GM23338 (cell line): ENCODE measurements at regions not wholly inside any gene's neighbourhood (a gene's known extent, or its start where the extent isn't known, plus 50 kb on each side); places are given as distances from the start of the nearest gene placed in this dataset.

ENCODE experiments used
- ATAC-seq: fragments of 200-7000 bp; cut with Tn5 transposase; 3 replicates; pipeline ENCODE4 v1.9.1; 2020
- DNase-seq: peaks from one replicate; pipeline ENCODE4 v3.0.0-alpha.2; 2015; ENCODE audit warnings: low spot score
- H2AFZ ChIP-seq: fragments of 200-600 bp; sonication (generic); 2 replicates; pipeline ENCODE4 v1.8.0; 2016; ENCODE audit warnings: antibody characterized with exemption, mild to moderate bottlenecking, moderate library complexity
- H3F3A ChIP-seq: fragments of 200-600 bp; sonication (generic); replicated peaks from 2 replicates; pipeline ENCODE4 v1.8.0; 2017; ENCODE audit warnings: antibody characterized with exemption, mixed run types, low read depth
- H3K27ac ChIP-seq: fragments of 200-600 bp; sonication (generic); 2 replicates; pipeline ENCODE4 v1.6.1; 2016; ENCODE audit warnings: low read depth
- H3K27me3 ChIP-seq: fragments of 200-600 bp; sonication (generic); 2 replicates; pipeline ENCODE4 v1.8.0; 2016; ENCODE audit warnings: mild to moderate bottlenecking, mixed run types, moderate library complexity; ENCODE audit not compliant: insufficient read depth
- H3K36me3 ChIP-seq: fragments of 200-600 bp; sonication (generic); 2 replicates; pipeline ENCODE4 v1.8.0; 2016; ENCODE audit warnings: mild to moderate bottlenecking; ENCODE audit not compliant: insufficient read depth
- H3K4me1 ChIP-seq: fragments of 200-600 bp; sonication (generic); 2 replicates; pipeline ENCODE4 v1.8.0; 2016; ENCODE audit warnings: mild to moderate bottlenecking, moderate library complexity; ENCODE audit not compliant: insufficient read depth
- H3K4me2 ChIP-seq: fragments of 200-600 bp; sonication (generic); 2 replicates; pipeline ENCODE4 v1.7.1; 2017; ENCODE audit warnings: mixed run types
- H3K4me3 ChIP-seq: fragments of 200-600 bp; sonication (generic); 2 replicates; pipeline ENCODE4 v1.6.1; 2016; ENCODE audit warnings: mixed run types
- H3K79me2 ChIP-seq: fragments of 200-600 bp; sonication (generic); replicated peaks from 2 replicates; pipeline ENCODE4 v1.8.0; 2017; ENCODE audit warnings: mild to moderate bottlenecking; ENCODE audit not compliant: insufficient read depth
- H3K9me2 ChIP-seq: fragments of 200-600 bp; sonication (generic); 2 replicates; pipeline ENCODE4 v1.8.0; 2017; ENCODE audit not compliant: insufficient read depth
- H4K20me1 ChIP-seq: fragments of 200-600 bp; sonication (generic); replicated peaks from 2 replicates; pipeline ENCODE4 v1.8.0; 2017; ENCODE audit warnings: mild to moderate bottlenecking; ENCODE audit not compliant: insufficient read depth
- H3K27ac Mint-ChIP-seq: 2 replicates; pipeline ENCODE4 v1.8.0; 2020; ENCODE audit warnings: inconsistent platforms, mild to moderate bottlenecking, moderate library complexity, mixed read lengths
- H3K27me3 Mint-ChIP-seq: 3 replicates; pipeline ENCODE4 v1.8.0; 2022; ENCODE audit warnings: low read depth, mild to moderate bottlenecking, moderate library complexity, mixed read lengths, inconsistent platforms; ENCODE audit not compliant: insufficient read depth, poor library complexity
- H3K36me3 Mint-ChIP-seq: 3 replicates; pipeline ENCODE4 v1.8.0; 2021; ENCODE audit warnings: low read depth, mild to moderate bottlenecking, inconsistent platforms, moderate library complexity, mixed read lengths
- H3K4me1 Mint-ChIP-seq: 3 replicates; pipeline ENCODE4 v1.8.0; 2020; ENCODE audit warnings: mild to moderate bottlenecking, inconsistent platforms, mixed read lengths
- H3K4me3 Mint-ChIP-seq: 3 replicates; pipeline ENCODE4 v1.8.0; 2021; ENCODE audit warnings: moderate library complexity, mild to moderate bottlenecking, inconsistent platforms, mixed read lengths
- H3K9me3 Mint-ChIP-seq: 3 replicates; pipeline ENCODE4 v1.8.0; 2020; ENCODE audit warnings: moderate library complexity, mild to moderate bottlenecking, inconsistent platforms, mixed read lengths
- CTCF ChIP-seq, 2 experiments: fragments of 200-600 bp in 1 of 2; sonication (generic) in 1 of 2; conservative IDR thresholded peaks; 2 replicates each; pipeline versions ENCODE4 v1.5.1 to v1.6.1; 2016 to 2017; ENCODE audit warnings: antibody characterized with exemption in 2 of 2, low read depth in 2 of 2, mild to moderate bottlenecking in 2 of 2, moderate library complexity in 1 of 2
- ETS1 ChIP-seq: IDR thresholded peaks from 2 replicates; pipeline ENCODE4 v1.6.1; 2016; ENCODE audit warnings: antibody characterized with exemption
- JUNB ChIP-seq: IDR thresholded peaks from one replicate; pipeline ENCODE4 v1.6.1; 2016; ENCODE audit warnings: antibody characterized with exemption; ENCODE audit not compliant: unreplicated experiment
- NANOG ChIP-seq: IDR thresholded peaks from 2 replicates; pipeline ENCODE4 v1.6.1; 2016; ENCODE audit warnings: antibody characterized with exemption, borderline replicate concordance
- STAT1 ChIP-seq: IDR thresholded peaks from one replicate; pipeline ENCODE4 v1.6.1; 2016; ENCODE audit warnings: antibody characterized with exemption; ENCODE audit not compliant: unreplicated experiment
- ZNF114 ChIP-seq: fragments of 250-450 bp; sonication (Bioruptor Pico); IDR thresholded peaks from 2 replicates; pipeline ENCODE4 v1.5.0; 2020; ENCODE audit warnings: mild to moderate bottlenecking, moderate library complexity
- TF ChIP-seq, protein P1 (sequence below): fragments of 250-450 bp; sonication (Bioruptor Pico); IDR thresholded peaks from 2 replicates; pipeline ENCODE4 v1.5.0; 2020; ENCODE audit warnings: mild to moderate bottlenecking, moderate library complexity

DNA sequence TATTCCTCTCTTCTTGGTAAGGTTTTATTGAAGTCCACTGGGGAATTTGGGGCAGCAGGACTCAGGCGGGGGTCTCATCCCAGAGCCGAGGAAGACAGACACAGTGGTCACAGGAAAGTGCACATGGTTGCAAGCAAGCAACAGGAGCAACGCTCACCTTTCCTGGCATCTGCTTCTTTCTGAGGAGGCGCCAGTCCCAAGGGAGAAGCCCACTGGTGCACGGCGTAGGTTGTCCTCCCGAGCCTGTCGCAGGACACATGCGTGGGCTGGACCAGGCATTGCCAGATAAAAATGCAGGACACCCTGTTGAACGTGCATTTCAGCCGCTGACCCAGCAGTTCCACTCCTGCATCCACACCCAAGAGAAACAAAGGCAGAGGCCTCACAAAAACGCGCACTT is 72.4 kb upstream of the OLFM1 start (continued):
- TF ChIP-seq, protein P1, sequence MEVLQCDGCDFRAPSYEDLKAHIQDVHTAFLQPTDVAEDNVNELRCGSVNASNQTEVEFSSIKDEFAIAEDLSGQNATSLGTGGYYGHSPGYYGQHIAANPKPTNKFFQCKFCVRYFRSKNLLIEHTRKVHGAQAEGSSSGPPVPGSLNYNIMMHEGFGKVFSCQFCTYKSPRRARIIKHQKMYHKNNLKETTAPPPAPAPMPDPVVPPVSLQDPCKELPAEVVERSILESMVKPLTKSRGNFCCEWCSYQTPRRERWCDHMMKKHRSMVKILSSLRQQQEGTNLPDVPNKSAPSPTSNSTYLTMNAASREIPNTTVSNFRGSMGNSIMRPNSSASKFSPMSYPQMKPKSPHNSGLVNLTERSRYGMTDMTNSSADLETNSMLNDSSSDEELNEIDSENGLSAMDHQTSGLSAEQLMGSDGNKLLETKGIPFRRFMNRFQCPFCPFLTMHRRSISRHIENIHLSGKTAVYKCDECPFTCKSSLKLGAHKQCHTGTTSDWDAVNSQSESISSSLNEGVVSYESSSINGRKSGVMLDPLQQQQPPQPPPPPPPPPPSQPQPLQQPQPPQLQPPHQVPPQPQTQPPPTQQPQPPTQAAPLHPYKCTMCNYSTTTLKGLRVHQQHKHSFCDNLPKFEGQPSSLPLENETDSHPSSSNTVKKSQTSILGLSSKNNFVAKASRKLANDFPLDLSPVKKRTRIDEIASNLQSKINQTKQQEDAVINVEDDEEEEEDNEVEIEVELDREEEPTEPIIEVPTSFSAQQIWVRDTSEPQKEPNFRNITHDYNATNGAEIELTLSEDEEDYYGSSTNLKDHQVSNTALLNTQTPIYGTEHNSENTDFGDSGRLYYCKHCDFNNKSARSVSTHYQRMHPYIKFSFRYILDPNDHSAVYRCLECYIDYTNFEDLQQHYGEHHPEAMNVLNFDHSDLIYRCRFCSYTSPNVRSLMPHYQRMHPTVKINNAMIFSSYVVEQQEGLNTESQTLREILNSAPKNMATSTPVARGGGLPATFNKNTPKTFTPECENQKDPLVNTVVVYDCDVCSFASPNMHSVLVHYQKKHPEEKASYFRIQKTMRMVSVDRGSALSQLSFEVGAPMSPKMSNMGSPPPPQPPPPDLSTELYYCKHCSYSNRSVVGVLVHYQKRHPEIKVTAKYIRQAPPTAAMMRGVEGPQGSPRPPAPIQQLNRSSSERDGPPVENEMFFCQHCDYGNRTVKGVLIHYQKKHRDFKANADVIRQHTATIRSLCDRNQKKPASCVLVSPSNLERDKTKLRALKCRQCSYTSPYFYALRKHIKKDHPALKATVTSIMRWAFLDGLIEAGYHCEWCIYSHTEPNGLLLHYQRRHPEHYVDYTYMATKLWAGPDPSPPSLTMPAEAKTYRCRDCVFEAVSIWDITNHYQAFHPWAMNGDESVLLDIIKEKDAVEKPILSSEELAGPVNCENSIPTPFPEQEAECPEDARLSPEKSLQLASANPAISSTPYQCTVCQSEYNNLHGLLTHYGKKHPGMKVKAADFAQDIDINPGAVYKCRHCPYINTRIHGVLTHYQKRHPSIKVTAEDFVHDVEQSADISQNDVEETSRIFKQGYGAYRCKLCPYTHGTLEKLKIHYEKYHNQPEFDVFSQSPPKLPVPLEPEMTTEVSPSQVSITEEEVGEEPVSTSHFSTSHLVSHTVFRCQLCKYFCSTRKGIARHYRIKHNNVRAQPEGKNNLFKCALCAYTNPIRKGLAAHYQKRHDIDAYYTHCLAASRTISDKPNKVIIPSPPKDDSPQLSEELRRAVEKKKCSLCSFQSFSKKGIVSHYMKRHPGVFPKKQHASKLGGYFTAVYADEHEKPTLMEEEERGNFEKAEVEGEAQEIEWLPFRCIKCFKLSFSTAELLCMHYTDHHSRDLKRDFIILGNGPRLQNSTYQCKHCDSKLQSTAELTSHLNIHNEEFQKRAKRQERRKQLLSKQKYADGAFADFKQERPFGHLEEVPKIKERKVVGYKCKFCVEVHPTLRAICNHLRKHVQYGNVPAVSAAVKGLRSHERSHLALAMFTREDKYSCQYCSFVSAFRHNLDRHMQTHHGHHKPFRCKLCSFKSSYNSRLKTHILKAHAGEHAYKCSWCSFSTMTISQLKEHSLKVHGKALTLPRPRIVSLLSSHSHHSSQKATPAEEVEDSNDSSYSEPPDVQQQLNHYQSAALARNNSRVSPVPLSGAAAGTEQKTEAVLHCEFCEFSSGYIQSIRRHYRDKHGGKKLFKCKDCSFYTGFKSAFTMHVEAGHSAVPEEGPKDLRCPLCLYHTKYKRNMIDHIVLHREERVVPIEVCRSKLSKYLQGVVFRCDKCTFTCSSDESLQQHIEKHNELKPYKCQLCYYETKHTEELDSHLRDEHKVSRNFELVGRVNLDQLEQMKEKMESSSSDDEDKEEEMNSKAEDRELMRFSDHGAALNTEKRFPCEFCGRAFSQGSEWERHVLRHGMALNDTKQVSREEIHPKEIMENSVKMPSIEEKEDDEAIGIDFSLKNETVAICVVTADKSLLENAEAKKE (CRISPR knock-in tag), result no peak

DNA sequence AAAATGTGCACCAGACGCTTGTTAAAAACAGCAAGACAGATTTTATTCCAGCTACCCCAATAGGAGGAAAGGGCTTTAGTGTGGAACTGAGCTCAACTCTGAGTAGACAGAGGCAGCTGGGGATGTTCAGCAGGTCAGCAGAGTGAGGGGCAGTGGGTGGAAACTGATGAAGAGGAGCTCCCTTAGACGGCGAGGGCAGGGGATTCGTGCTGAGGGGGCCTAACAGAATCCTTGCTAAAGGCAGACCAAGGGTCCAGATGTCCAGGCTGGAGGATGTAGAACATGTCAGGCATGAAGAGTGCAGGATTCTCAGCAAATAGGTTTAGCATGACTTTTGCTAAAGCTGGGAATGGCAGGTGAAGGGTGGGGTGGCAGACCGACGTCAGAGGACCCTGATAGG is 71.9 kb upstream of the OLFM1 start:
- Histone ChIP-seq H4K20me1 (no peaks in the 10 kb centered on the region), H2AFZ (no peak overlapping the region), H3K79me2 (no peaks in the 10 kb centered on the region), H3K36me3 (no peaks in the 10 kb centered on the region), H3F3A (no peaks in the 10 kb centered on the region), H3K27ac (no peak overlapping the region), H3K4me2 (no peak overlapping the region), H3K4me3 (no peak overlapping the region), H3K27me3 (no peaks in the 10 kb centered on the region), H3K4me1 (no peaks in the 10 kb centered on the region), H3K9me2 (no peaks in the 10 kb centered on the region)
- Mint-ChIP-seq H3K9me3 (peaks cover 3% of the 10 kb centered on the region; the same call in 1 of the 3 replicates), H3K36me3 (no peaks in the 10 kb centered on the region), H3K4me1 (peaks cover 7% of the 10 kb centered on the region), H3K27me3 (peaks cover 11% of the 10 kb centered on the region), H3K4me3 (no peak overlapping the region), H3K27ac (no peak overlapping the region)
- ATAC-seq (no peak), DNase-seq (no peak)
- TF ChIP-seq NANOG, result no peak
- no peak for TF ChIP-seq ZNF114 (CRISPR knock-in tag)
- no peak for TF ChIP-seq CTCF (conservative IDR thresholded peaks at IDR 0.05; ENCODE audit: low read depth in 2 of 2)
- no peak for TF ChIP-seq JUNB
- TF ChIP-seq, protein P1 (CRISPR knock-in tag), result no peak
- no peak for TF ChIP-seq ETS1
- no peak for TF ChIP-seq STAT1
